Bronchial epithelial cell (primary cell): ENCODE measurements at regions not wholly inside any gene's neighbourhood (a gene's known extent, or its start where the extent isn't known, plus 50 kb on each side); places are given as distances from the start of the nearest gene placed in this dataset.

ENCODE experiments used
- DNase-seq: peaks from one replicate; pipeline ENCODE4 v3.0.0-alpha.2; 2010; ENCODE audit warnings: low read depth
- FAIRE-seq: peaks from 2 replicates; lab custom pipeline; 2011; peaks lifted over from hg19 to GRCh38; lab: Jason Lieb, UNC
- H3K27me3 ChIP-seq: 2 replicates; pipeline ENCODE4 v1.5.1; 2011; ENCODE audit warnings: low read length; ENCODE audit not compliant: control insufficient read depth, insufficient read depth
- H3K36me3 ChIP-seq: 2 replicates; pipeline ENCODE4 v1.5.1; 2011; ENCODE audit warnings: low read length; ENCODE audit not compliant: control insufficient read depth, insufficient read depth
- H3K4me3 ChIP-seq: 2 replicates; pipeline ENCODE4 v1.5.1; 2011; ENCODE audit warnings: mild to moderate bottlenecking, low read depth, low read length, control low read depth
- CTCF ChIP-seq: IDR thresholded peaks from 2 replicates; pipeline ENCODE4 v1.5.1; 2011; ENCODE audit warnings: mild to moderate bottlenecking, moderate library complexity, low read length, control low read depth, inconsistent platforms; ENCODE audit not compliant: insufficient read depth, severe bottlenecking

- Histone ChIP-seq H3K27me3 (no peaks in the 10 kb centered on the region), H3K4me3 (no peak overlapping the region), H3K36me3 (no peaks in the 10 kb centered on the region)
- TF ChIP-seq CTCF, result no peak
- no peak for FAIRE-seq
- peak; percentile 78 for DNase-seq
Measured at GRCh38 chr18:73756256-73757091, 391.2 kb downstream of the FBXO15 start.

- TF ChIP-seq CTCF, result no peak
- Histone ChIP-seq H3K4me3 (no peak overlapping the region), H3K27me3 (no peaks in the 10 kb centered on the region), H3K36me3 (no peaks in the 10 kb centered on the region)
- DNase-seq (peak; percentile 53), FAIRE-seq (no peak)
Measured at GRCh38 chr18:73752965-73753364, 394.7 kb downstream of the FBXO15 start.

GRCh38 chr18:73752546-73752945 is 395.1 kb downstream of the FBXO15 start:
- no peak for TF ChIP-seq CTCF
- no peak for FAIRE-seq

GRCh38 chr18:73750052-73750451 is 397.6 kb downstream of the FBXO15 start:
- Histone ChIP-seq H3K4me3 (no peak overlapping the region), H3K27me3 (no peaks in the 10 kb centered on the region), H3K36me3 (no peaks in the 10 kb centered on the region)
- FAIRE-seq (no peak), DNase-seq (no peak)
- TF ChIP-seq CTCF, result no peak

More at GRCh38 chr18:73752546-73752945, 395.1 kb downstream of the FBXO15 start:
- H3K27me3 ChIP-seq, result no peaks in the 10 kb centered on the region
- H3K4me3 ChIP-seq, result no peak overlapping the region
- no peaks in the 10 kb centered on the region for H3K36me3 ChIP-seq
- peak; percentile 91 for DNase-seq

- Histone ChIP-seq H3K36me3 (no peaks in the 10 kb centered on the region), H3K27me3 (no peaks in the 10 kb centered on the region), H3K4me3 (no peak overlapping the region)
- TF ChIP-seq CTCF, result no peak
- DNase-seq, result peak; percentile 85
- FAIRE-seq, result no peak
Measured at GRCh38 chr18:73749304-73749703, 398.3 kb downstream of the FBXO15 start.
